ENCODE measurements at regions not wholly inside any gene's neighbourhood (a gene's known extent, or its start where the extent isn't known, plus 50 kb on each side); places are given as distances from the start of the nearest gene placed in this dataset.
"Not testable (repeated sequence)": the region's sequence is repeated elsewhere in the genome, so short reads cannot be mapped to it uniquely, and the experiment has no call there.

- no peak for DNase-seq
Observed at GRCh38 chr10:3877211-3878000, 92.4 kb upstream of the KLF6 start.

GRCh38 chr10:3876350-3876962 lies 91.4 kb upstream of the KLF6 start:
- no peak for DNase-seq

- no peak for DNase-seq
Observed at GRCh38 chr10:3875842-3876235, 90.8 kb upstream of the KLF6 start.

- DNase-seq, result no peak
Observed at GRCh38 chr10:3874990-3875841, 90.2 kb upstream of the KLF6 start.

- DNase-seq, result not testable (repeated sequence)
Observed at GRCh38 chr10:3874610-3874989, 89.6 kb upstream of the KLF6 start.

GRCh38 chr10:3873728-3874461 lies 88.9 kb upstream of the KLF6 start:
- DNase-seq, result no peak

- no peak for DNase-seq
Observed at GRCh38 chr10:3872712-3873329, 87.8 kb upstream of the KLF6 start.

GRCh38 chr10:3871424-3871996 lies 86.5 kb upstream of the KLF6 start:
- DNase-seq, result no peak

GRCh38 chr10:3869036-3869435 lies 84.0 kb upstream of the KLF6 start:
- no peak for DNase-seq

- DNase-seq, result no peak
Observed at GRCh38 chr10:3868271-3868664, 83.3 kb upstream of the KLF6 start.

GRCh38 chr10:3867454-3868270 lies 82.7 kb upstream of the KLF6 start:
- DNase-seq, result no peak

- no peak for DNase-seq
Observed at GRCh38 chr10:3866332-3866731, 81.3 kb upstream of the KLF6 start.

GRCh38 chr10:3865565-3865964 lies 80.6 kb upstream of the KLF6 start:
- DNase-seq, result no peak

GRCh38 chr10:3861795-3862194 lies 76.8 kb upstream of the KLF6 start:
- no peak for DNase-seq

GRCh38 chr10:3858051-3858845 lies 73.2 kb upstream of the KLF6 start:
- no peak for DNase-seq

GRCh38 chr10:3857318-3857717 lies 72.3 kb upstream of the KLF6 start:
- DNase-seq, result no peak

- DNase-seq, result no peak
Observed at GRCh38 chr10:3856593-3856992, 71.6 kb upstream of the KLF6 start.

- DNase-seq, result no peak
Observed at GRCh38 chr10:3853547-3854303, 68.7 kb upstream of the KLF6 start.

- no peak for DNase-seq
Observed at GRCh38 chr10:3853016-3853415, 68.0 kb upstream of the KLF6 start.

Measured in DMS79 treated with DMSO at 0.1 percent for 48 hours (cell line).